GM10266 (cell line): ENCODE measurements at regions not wholly inside any gene's neighbourhood (a gene's known extent, or its start where the extent isn't known, plus 50 kb on each side); places are given as distances from the start of the nearest gene placed in this dataset.
"Not testable (repeated sequence)": the region's sequence is repeated elsewhere in the genome, so short reads cannot be mapped to it uniquely, and the experiment has no call there.

Experiments
- DNase-seq: peaks from one replicate; pipeline ENCODE4 v3.0.0; 2012; ENCODE audit errors: extremely low spot score
- TF ChIP-seq, protein P1 (sequence below): IDR thresholded peaks from 2 replicates; pipeline ENCODE4 v1.5.1; 2012; ENCODE audit warnings: mild to moderate bottlenecking, low read depth; ENCODE audit not compliant: control insufficient read depth, insufficient read depth; ENCODE audit errors: missing control alignments

DNA sequence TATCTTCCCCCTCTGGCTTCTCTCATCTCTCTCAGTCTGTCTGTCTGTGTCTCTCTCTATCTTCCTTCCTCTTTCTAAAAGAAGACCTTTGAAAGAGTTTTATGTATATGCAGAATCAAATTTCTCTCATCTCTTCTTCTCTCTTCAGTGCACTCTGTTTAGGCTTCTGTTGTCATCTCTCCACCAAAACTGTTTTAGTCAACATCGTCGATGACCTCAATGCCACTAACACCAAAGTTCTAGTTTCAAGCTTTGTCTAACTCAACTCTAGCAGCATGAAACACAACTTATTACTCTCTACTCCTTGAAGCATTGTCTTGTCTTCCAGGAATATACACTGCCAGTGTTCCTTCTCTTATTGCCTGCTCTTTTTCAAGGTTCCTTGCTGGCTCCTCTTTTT is 163.9 kb downstream of the POTEC start:
- DNase-seq = not testable (repeated sequence)

DNA sequence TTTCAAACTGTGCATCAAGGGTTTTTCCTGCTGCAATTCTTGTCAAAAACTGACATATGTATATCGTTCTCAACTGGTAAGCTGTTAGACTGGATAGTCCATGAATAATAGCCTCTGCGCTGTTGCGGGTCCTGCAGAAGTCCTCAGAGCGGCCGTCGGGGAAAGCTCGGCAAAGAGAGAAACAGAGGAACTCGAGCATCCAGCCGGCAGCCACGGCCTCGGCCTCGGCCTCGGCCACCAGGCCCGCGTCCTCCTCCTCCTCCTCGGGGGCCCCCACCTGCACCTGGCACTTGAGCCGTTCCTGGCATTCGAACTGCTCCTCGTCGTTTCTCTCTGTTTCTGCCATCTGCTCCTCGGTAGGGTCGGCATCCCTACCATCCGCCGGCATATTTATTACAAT is 165.0 kb downstream of the POTEC start:
- not testable (repeated sequence) for DNase-seq

DNA sequence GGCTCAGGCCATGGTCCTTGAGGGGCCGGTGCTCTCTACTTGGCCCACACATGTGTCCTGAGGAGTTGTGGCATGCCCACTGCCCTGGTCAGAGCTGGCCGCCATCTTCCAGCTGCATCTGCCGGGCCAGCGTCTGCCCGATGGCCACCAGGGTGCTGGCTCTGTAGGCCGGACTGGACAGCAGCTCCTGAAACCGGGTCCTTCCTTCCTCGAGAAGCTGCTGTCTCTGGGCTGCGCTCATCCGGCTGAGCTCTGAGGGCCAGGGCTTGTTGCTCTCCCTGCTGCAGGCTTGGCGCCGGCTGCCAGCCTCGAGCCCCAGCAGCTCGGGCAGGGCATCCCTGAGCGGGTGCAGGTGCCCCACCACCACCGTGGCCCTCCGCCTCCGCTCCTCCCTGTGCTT is 182.1 kb downstream of the POTEC start:
- DNase-seq = not testable (repeated sequence)

DNA sequence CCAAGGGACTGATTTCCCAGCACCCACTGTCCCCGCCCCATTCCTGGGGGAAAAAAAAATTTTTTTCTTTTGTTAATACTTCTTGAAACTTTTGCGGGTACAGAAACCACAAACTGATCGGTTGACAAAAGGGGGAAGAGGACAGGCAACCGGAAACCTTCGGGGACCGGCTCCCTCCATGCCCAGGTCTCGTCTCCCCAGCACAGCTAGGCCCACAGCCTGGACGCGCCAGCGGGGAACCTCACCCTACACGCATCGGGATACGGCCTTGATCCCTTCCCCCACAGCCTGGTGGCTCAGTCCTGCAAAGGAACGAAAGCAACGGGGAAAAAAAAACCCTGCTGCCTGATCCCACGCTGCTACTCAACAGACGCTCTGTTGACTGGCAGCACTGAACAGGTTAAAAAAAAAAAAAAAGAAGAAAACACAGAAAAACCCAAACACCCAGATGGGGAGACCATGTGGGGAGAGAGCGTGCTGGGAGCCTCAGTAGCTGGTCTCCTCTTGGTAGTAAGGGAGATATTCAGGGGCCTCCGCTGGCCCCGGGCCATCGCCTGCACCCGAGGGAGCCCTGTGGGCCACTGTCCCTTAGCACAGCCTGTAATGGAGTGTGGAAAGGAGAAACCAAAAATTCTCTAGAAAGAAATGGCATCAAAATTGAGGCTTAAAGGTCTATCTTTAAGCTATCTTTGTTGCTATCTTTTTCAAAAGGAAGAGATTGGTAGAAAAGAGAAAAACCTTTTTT is 185.7 kb downstream of the POTEC start:
- DNase-seq = not testable (repeated sequence)

DNA sequence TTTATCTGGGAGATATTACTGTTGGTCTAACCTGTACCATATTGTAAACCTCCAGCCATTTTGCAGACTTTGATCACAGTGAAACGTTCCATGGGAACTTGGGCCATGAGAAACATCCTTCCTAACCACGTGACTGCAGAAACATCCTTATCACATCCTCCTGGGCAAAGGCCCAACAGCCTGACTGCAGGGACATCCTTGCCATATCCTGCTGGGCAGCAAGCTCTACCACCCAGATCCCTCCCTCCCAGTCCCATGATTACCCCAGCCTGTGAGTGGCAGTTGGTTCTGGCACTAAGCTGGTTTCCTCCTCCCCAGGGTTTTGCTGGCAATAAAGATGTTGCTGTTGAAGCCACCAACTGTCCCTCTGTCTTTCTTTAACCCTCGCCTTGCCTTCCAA is 201.2 kb downstream of the POTEC start:
- DNase-seq = not testable (repeated sequence)

DNA sequence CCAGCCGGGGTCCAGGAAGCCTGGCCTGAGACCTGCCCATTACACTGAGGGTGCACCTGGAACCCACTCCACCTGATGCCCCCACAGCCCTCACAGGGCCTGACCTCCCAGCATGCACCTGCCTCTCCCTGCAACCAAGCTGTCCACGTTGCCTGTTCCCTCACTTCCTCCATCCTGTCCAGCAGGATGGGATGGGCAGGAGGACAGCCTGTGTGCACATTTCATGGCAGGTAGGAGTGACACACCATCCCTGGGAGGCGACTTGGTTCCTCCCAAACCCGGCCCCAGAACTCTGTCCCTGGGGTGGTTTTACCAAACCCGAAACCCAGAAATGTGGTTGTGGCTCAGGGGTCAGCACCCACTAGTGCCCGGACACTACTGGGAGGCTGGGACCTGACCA is 203.8 kb upstream of the ZNF519 start:
- not testable (repeated sequence) for DNase-seq

DNA sequence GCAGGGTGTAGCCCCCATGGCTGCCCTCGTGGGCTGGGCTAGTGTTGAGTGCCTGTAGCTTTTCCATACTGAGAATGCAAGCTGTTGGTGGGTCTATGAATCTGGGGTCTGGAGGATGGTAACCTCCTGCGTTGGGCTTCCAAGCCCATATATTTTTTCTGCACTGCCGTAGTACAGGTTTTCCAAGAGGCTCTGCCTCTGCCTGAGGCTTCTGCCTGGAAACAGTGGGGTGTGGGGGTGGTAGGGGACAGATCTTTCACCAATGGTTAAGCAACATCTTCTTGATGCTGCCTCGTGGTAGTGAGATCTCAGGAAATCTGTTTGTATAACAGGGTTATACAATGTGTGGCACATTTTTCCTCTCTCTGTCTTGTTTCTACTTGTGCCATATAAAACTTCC is 189.0 kb upstream of the ZNF519 start:
- not testable (repeated sequence) for DNase-seq

DNA sequence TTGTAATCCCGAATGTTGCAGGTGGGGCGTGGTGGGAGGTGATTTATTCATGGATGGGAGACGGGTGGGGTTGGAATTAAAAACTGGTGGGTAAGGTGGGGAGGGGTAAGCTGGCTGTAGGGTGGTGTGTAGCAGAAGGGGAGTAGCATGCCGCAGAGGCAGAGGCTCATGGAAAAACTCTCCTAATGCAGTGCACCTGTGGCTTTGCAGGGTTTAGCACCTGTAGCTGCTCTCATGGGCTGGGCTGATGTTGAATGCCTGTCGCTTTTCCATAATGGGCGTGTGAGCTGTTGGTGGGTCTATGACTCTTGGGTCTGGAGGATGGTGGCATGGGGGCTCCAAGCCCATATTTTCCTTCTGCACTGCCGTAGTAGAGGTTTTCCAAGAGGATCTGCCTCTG is 169.0 kb upstream of the ZNF519 start:
- not testable (repeated sequence) for DNase-seq

DNA sequence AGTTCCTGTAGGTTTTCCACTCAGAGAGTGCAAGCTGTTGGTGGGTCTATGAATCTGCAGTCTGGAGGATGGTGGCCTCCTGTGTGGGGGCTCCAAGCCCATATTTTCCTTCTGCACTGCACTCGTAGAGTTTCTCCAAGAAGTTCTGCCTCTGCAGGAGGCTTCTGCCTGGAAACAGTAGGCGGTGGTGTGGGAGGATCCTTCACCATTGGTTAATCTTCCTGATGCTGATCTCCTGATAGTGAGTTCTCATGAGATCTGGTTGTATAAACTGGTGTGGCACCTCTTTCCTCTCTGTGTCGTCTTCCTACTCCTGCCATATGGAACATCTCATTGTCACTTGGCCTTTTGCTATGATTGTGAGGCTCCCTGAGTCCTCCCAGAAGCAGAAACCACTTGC is 162.8 kb upstream of the ZNF519 start:
- DNase-seq = not testable (repeated sequence)

DNA sequence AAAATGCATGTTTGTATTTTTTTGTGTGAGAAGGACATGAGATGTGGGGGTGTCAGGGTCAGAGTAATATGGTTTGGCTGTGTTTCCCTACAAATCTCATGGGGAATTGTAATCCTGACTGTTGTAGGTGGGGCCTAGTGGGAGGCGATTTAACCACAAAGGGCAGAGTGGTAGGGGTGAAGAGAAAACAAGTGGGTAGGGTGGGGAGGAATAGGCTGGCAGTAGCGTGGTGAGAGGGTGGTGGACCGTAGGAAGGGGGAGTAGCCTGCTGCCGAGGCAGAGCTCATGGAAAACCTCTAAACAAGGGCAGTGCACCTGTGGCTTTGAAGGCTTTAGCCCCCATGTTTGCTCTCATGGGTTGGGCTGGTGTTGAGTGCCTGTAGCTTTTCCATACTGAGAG is 152.8 kb upstream of the ZNF519 start:
- TF ChIP-seq, protein P1, sequence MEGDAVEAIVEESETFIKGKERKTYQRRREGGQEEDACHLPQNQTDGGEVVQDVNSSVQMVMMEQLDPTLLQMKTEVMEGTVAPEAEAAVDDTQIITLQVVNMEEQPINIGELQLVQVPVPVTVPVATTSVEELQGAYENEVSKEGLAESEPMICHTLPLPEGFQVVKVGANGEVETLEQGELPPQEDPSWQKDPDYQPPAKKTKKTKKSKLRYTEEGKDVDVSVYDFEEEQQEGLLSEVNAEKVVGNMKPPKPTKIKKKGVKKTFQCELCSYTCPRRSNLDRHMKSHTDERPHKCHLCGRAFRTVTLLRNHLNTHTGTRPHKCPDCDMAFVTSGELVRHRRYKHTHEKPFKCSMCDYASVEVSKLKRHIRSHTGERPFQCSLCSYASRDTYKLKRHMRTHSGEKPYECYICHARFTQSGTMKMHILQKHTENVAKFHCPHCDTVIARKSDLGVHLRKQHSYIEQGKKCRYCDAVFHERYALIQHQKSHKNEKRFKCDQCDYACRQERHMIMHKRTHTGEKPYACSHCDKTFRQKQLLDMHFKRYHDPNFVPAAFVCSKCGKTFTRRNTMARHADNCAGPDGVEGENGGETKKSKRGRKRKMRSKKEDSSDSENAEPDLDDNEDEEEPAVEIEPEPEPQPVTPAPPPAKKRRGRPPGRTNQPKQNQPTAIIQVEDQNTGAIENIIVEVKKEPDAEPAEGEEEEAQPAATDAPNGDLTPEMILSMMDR = no peak
- no peak for DNase-seq

DNA sequence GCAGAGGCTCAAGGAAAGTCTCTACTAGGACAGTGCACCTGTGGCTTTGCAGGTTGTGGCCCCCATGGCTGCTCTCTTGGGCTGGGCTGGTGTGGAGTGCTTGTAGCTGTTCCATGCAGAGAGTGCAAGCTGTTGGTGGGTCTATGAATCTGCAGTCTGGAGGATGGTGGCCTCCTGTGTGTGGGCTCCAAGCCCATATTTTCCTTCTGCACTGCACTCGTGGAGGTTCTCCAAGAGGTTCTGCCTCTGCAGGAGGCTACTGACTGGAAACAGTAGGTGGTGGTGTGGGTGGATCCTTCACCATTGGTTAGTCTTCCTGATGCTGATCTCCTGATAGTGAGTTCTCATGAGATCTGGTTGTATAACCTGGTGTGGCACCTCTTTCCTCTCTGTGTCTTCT is 143.2 kb upstream of the ZNF519 start:
- DNase-seq = not testable (repeated sequence)

DNA sequence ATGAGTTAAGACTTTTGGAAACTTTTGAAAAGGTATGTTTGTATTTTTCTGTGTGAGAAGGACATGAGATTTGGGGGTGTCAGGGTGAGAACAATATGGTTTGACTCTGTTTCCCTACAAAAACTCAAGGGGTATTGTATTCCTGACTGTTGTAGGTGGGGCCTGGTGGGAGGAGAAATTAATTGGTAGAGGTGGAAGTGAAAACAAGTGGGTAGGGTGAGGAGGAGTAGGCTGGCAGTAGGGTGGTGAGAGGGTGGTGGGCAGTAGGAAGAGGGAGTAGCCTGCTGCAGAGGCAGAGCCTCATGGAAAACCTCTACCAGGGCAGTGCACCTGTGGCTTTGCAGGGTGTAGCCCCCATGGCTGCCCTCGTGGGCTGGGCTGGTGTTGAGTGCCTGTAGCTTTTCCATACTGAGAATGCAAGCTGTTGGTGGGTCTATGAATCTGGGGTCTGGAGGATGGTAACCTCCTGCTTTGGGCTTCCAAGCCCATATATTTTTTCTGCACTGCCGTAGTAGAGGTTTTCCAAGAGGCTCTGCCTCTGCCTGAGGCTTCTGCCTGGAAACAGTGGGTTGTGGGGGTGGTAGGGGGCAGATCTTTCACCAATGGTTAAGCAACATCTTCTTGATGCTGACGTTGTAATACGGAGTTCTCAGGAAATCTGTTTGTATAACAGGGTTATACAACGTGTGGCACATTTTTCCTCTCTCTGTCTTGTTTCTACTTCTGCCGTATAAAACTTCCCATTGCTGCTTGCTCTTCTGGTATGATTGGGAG is 133.6 kb upstream of the ZNF519 start:
- not testable (repeated sequence) for DNase-seq

DNA sequence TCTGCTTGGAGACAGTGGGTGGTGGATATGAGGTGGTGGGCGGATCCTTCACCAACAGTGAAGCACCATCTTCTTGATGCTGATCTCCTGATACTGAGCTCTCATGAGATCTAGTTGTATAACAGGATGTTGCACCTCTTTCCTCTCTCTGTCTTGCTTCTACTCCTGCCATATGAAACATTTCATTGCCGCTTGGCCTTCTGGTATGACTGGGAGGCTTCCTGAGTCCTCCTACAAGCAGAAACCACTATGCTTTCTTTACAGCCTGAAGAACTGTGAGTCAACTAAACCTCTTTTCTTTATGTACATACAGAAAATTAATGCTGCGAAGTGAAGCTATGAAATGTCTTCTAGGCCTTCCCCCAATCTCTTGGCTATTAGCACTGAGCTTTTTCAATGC is 130.6 kb upstream of the ZNF519 start:
- not testable (repeated sequence) for DNase-seq

DNA sequence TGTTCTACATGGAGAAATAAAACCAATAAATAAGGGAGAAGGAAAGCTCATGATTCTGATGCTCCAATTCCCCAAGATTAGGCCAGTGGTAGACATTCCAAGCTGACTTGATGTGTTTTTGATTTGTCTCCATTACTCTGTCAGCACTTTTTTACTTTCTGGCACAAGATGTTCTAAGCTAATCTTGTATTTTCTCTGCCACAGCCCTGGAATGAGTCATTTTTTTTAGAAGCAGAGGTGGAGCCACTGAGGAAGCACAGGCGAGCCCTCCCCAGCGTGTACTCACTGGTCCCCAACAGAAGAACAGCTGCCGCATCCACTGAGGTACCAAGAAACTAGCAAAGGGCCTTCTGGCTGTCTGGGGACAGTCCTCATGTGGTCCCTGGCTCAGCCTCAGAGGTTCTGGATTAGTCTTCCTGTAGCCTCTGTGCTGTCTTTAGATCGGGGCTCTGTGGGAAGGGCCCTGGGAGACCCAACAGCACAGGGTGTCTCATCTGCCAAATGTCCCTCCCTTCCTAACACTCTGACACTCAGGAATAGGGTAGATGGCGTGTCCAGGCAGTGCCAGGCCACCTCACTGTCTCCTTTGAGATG is 117.9 kb upstream of the ZNF519 start:
- not testable (repeated sequence) for DNase-seq

DNA sequence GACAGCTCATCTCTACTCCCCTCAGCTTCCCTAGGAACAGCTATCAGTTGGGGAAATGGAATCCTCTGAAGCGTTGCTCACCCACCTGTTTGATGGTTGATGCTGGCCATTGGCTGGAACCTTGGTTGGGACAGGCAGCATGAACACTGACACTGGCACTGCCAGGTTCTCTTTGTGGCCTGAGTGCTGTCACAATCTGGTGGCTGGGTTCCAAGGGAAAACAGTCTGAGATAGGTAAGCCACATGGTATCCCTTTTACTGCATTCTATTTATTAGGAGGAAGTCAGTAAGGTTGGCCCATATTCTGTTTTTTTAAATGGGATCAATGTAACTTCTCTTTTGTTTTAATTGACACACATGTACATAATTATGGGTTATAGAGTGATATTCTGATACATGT is 107.0 kb upstream of the ZNF519 start:
- not testable (repeated sequence) for DNase-seq

DNA sequence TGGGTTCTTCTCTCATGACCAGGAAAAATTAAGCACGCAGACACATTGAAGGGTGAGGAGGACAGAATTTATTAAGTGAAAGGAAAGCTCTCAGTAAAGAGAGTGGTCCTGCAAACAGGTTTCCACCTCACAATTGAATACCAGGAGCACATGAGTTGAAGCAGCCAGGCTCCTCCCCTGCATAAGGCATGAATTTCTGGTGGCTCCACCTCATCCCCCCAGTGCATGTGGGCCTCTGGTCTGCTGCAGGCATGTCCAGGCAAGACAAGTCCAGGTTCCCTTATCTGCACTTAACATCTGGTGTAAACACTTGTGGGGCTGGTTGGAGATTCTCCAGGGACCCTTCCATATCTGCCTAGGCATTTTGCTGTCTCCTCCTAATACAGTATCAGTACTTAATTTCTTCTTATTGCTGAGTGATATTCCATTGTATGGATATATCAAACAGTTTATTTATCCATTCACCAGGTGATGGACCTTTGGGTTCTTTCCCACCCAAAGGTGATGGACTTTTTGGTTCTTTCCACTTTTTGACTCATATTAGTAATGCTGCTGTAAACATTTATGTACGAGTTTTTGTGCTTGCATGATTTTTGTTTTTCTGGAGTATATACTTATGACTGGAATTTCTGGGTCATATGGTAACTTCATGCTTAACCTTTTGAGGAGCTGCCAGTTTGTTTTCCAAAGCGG is 104.3 kb upstream of the ZNF519 start:
- not testable (repeated sequence) for DNase-seq

DNA sequence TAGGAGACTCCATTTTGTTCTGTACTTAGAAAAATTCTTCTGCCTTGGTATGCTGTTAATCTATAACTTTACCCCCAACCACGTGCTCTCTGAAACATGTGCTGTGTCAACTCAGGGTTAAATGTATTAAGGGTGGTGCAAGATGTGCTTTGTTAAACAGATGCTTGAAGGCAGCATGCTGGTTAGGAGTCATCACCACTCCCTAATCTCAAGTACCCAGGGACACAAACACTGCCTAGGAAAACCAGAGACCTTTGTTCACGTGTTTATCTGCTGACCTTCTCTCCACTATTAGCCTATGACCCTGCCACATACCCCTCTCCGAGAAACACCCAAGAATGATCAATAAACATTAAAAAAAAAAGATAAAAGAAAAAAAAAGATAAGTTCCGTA is 93.0 kb upstream of the ZNF519 start:
- not testable (repeated sequence) for DNase-seq

DNA sequence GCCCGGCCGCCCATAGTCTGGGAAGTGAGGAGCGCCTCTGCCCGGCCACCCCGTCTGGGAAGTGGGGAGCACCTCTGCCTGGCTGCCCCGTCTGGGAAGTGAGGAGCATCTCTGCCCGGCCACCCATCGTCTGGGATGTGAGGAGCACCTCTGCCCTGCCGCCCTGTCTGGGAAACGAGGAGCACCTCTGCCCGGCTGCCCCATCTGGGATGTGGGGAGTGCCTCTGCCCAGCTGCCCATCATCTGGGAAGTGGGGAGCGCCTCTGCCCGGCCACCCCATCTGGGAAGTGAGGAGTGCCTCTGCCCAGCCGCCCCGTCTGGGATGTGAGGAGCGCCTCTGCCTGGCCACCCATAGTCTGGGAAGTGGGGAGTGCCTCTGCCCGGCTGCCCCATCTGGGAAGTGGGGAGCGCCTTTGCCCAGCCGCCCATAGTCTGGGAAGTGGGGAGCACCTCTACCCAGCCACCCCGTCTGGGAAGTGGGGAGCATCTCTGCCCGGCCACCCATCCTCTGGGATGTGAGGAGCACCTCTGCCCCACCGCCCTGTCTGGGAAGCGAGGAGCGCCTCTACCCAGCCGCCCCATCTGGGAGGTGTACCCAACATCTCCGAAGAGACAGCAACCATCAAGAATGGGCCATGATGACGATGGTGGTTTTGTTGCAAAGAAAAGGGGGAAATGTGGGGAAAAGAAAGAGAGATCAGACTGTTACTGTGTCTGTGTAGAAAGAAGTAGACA is 92.5 kb upstream of the ZNF519 start:
- not testable (repeated sequence) for DNase-seq

DNA sequence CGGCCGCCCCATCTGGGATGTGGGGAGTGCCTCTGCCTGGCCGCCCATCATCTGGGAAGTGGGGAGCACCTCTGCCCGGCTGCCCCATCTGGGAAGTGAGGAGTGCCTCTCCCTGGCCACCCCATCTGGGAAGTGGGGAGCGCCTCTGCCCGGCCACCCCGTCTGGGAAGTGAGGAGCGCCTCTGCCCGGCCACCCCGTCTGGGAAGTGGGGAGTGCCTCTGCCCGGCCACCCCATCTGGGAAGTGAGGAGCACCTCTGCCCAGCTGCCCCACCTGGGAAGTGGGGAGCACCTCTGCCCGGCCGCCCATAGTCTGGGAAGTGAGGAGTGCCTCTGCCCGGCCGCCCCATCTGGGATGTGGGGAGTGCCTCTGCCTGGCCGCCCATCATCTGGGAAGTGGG is 91.7 kb upstream of the ZNF519 start:
- not testable (repeated sequence) for DNase-seq
